A549 (cell line): ENCODE measurements at regions not wholly inside any gene's neighbourhood (a gene's known extent, or its start where the extent isn't known, plus 50 kb on each side); places are given as distances from the start of the nearest gene placed in this dataset.

Experiments used
- ATAC-seq, 2 experiments: fragments of 200-7000 bp in 1 of 2; fragments of >200 bp in 1 of 2; cut with Nextera tagmentation in 1 of 2; cut with Tn5 transposase in 1 of 2; 3 replicates each; pipeline versions ENCODE4 v1.8.0 to v1.9.1; 2018 to 2020; ENCODE audit warnings: mild to moderate bottlenecking in 1 of 2, moderate library complexity in 1 of 2
- CTCF ChIA-PET: fragments of 300-600 bp; sonication (Branson Sonifier 250); formaldehyde crosslinking; extraction: SDS; loops from one replicate; lab custom pipeline; 2021; ENCODE audit warnings: antibody characterized with exemption, inconsistent platforms; lab: Yijun Ruan, JAX
- POLR2A ChIA-PET: fragments of 350-600 bp; formaldehyde crosslinking; extraction: SDS; loops from one replicate; lab custom pipeline; 2021; ENCODE audit warnings: antibody characterized with exemption, inconsistent platforms; lab: Yijun Ruan, JAX
- DNase-seq, 2 experiments: peaks; one replicate each; pipeline versions ENCODE4 v3.0.0 to v3.0.0-alpha.2; 2011 to 2016; ENCODE audit warnings: low read depth in 1 of 2, low spot score in 1 of 2
- FAIRE-seq: peaks from 2 replicates; lab custom pipeline; 2011; peaks lifted over from hg19 to GRCh38; lab: Jason Lieb, UNC
- H3K27ac ChIP-seq, 2 experiments: fragments of >200 bp; sonication (Bioruptor Twin); formaldehyde crosslinking; 3 replicates each; pipeline ENCODE4 v1.5.1; 2016 to 2017
- H3K4me1 ChIP-seq: fragments of >200 bp; sonication (Bioruptor Twin); formaldehyde crosslinking; 3 replicates; pipeline ENCODE4 v1.6.1; 2016
- H3K4me2 ChIP-seq: fragments of >200 bp; sonication (Bioruptor Twin); formaldehyde crosslinking; 3 replicates; pipeline ENCODE4 v1.6.1; 2016
- H3K4me3 ChIP-seq: fragments of >200 bp; sonication (Bioruptor Twin); formaldehyde crosslinking; 3 replicates; pipeline ENCODE4 v1.5.1; 2016
- H3K9me3 ChIP-seq: fragments of >200 bp; sonication (Bioruptor Twin); formaldehyde crosslinking; 3 replicates; pipeline ENCODE4 v1.6.1; 2016
- CBX2 ChIP-seq: fragments of 200-600 bp; sonication (generic); IDR thresholded peaks from 2 replicates; pipeline ENCODE4 v1.6.1; 2016; ENCODE audit warnings: low read depth, mild to moderate bottlenecking, borderline replicate concordance
- CHD4 ChIP-seq: fragments of 200-600 bp; sonication (generic); IDR thresholded peaks from 2 replicates; pipeline ENCODE4 v1.6.1; 2016; ENCODE audit warnings: antibody characterized with exemption, mild to moderate bottlenecking, borderline replicate concordance
- EHF ChIP-seq: fragments of 250-450 bp; sonication (Bioruptor Pico); IDR thresholded peaks from 2 replicates; pipeline ENCODE4 v1.5.0; 2020; ENCODE audit warnings: mild to moderate bottlenecking
- FOSL2 ChIP-seq, 2 experiments: fragments of 450-650 bp in 1 of 2; fragments of >200 bp in 1 of 2; sonication (Bioruptor Twin) in 1 of 2; formaldehyde crosslinking; IDR thresholded peaks; 2 replicates each; pipeline versions ENCODE4 v1.5.0 to v1.6.1; 2016 to 2020; ENCODE audit warnings: mild to moderate bottlenecking in 1 of 2, moderate library complexity in 1 of 2
- HDAC2 ChIP-seq: fragments of 200-600 bp; sonication (generic); IDR thresholded peaks from 2 replicates; pipeline ENCODE4 v1.6.1; 2016
- HOXB5 ChIP-seq: fragments of 250-450 bp; sonication (Bioruptor Pico); IDR thresholded peaks from 2 replicates; pipeline ENCODE4 v1.5.0; 2020; ENCODE audit warnings: mild to moderate bottlenecking, moderate library complexity
- JUNB ChIP-seq: fragments of >200 bp; sonication (Bioruptor Twin); formaldehyde crosslinking; IDR thresholded peaks from 2 replicates; pipeline ENCODE4 v1.6.1; 2016
- KDM1A ChIP-seq: fragments of 200-600 bp; sonication (generic); IDR thresholded peaks from 2 replicates; pipeline ENCODE4 v1.6.1; 2016; ENCODE audit warnings: low read depth, mild to moderate bottlenecking
- MYC ChIP-seq: IDR thresholded peaks from 2 replicates; pipeline ENCODE4 v1.6.1; 2012; ENCODE audit warnings: mild to moderate bottlenecking, inconsistent platforms, low read length, improper control_type of control experiment, borderline replicate concordance
- NR3C1 ChIP-seq: fragments of >200 bp; sonication (Bioruptor Twin); formaldehyde crosslinking; IDR thresholded peaks from 3 replicates; pipeline ENCODE4 v1.6.1; 2017
- POLR2AphosphoS2 ChIP-seq: conservative IDR thresholded peaks from 2 replicates; pipeline ENCODE4 v1.6.1; 2012; ENCODE audit warnings: low read length, improper control_type of control experiment, inconsistent platforms
- RARB ChIP-seq: fragments of 250-450 bp; sonication (Bioruptor Pico); IDR thresholded peaks from 2 replicates; pipeline ENCODE4 v1.8.0; 2021; ENCODE audit warnings: mild to moderate bottlenecking, moderate library complexity
- RCOR1 ChIP-seq: fragments of 150-350 bp; IDR thresholded peaks from 2 replicates; pipeline ENCODE4 v1.6.1; 2014; ENCODE audit warnings: antibody characterized with exemption, low read length, low read depth
- RFX5 ChIP-seq: fragments of 450-650 bp; IDR thresholded peaks from 2 replicates; pipeline ENCODE4 v1.7.1; 2014; ENCODE audit warnings: antibody characterized with exemption, mild to moderate bottlenecking, moderate library complexity
- SMC3 ChIP-seq: fragments of >200 bp; sonication (Bioruptor Twin); formaldehyde crosslinking; IDR thresholded peaks from 3 replicates; pipeline ENCODE4 v1.6.1; 2018; ENCODE audit warnings: inconsistent platforms
- SREBF2 ChIP-seq: fragments of 450-650 bp; IDR thresholded peaks from 2 replicates; pipeline ENCODE4 v1.6.1; 2014; ENCODE audit warnings: mild to moderate bottlenecking, moderate library complexity
- TP53 ChIP-seq: fragments of 250-450 bp; sonication (Bioruptor Pico); IDR thresholded peaks from 2 replicates; pipeline ENCODE4 v1.5.0; 2021; ENCODE audit warnings: mild to moderate bottlenecking, moderate library complexity
- ZC3H11A ChIP-seq: fragments of 450-650 bp; IDR thresholded peaks from 2 replicates; pipeline ENCODE4 v1.6.1; 2014; ENCODE audit warnings: antibody characterized with exemption, mild to moderate bottlenecking
- ZNF302 ChIP-seq: fragments of 250-450 bp; sonication (Bioruptor Pico); IDR thresholded peaks from 2 replicates; pipeline ENCODE4 v1.9.0; 2021; ENCODE audit warnings: inconsistent platforms, mild to moderate bottlenecking, moderate library complexity
- WGBS: methylation state at CpG from one replicate; pipeline ENCODE4 v1.1.6; 2017; ENCODE audit errors: missing lambda C conversion rate; 5-methylcytosine and 5-hydroxymethylcytosine counted together
- TF ChIP-seq, protein P1 (sequence below): fragments of 200-600 bp; sonication (generic); IDR thresholded peaks from 2 replicates; pipeline ENCODE4 v1.6.1; 2016; ENCODE audit warnings: antibody characterized with exemption, mild to moderate bottlenecking, moderate library complexity
- TF ChIP-seq, protein P2 (sequence below): fragments of >200 bp; sonication (Bioruptor Twin); formaldehyde crosslinking; IDR thresholded peaks from 2 replicates; pipeline ENCODE4 v1.6.1; 2016
- TF ChIP-seq, protein P3 (sequence below): fragments of 450-650 bp; IDR thresholded peaks from 2 replicates; pipeline ENCODE4 v1.6.1; 2014; ENCODE audit warnings: antibody characterized with exemption
- TF ChIP-seq, protein P4 (sequence below): fragments of 250-450 bp; sonication (Bioruptor Pico); IDR thresholded peaks from 2 replicates; pipeline ENCODE4 v1.5.0; 2020; ENCODE audit warnings: low read depth, mild to moderate bottlenecking, moderate library complexity
- TF ChIP-seq, protein P5 (sequence below): fragments of >200 bp; sonication (Bioruptor Twin); formaldehyde crosslinking; IDR thresholded peaks from 3 replicates; pipeline ENCODE4 v1.5.1; 2016

DNA sequence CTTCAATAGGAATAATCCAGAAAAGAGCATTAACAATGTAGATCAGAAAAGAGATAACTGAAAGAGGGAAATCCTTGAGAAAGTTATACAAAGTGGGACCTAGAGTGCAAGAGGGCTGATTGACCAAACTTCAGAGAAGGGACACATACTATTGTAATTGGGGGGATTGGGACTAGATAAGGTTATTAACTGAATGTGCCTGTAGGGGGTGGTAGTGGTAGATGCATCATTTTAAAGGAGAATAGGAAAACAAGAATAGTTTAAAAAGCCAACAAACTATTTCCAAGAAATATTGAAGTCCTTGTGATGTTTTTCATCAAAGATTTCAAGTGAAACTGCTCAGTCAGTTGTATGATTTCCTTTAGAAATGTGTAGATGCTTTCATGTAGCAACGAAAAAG, 468.5 kb downstream of the TAF11L14 start:
- Histone ChIP-seq H3K27ac (no peak overlapping the region), H3K9me3 (no peaks in the 10 kb centered on the region), H3K4me2 (no peak overlapping the region), H3K4me1 (no peaks in the 10 kb centered on the region), H3K4me3 (no peak overlapping the region)
- ChIA-PET CTCF (no interaction called here), POLR2A (no interaction called here)
- no peak for FAIRE-seq
- no peak for DNase-seq
- TF ChIP-seq CBX2 (no peak), EHF (no peak), KDM1A (no peak), ZC3H11A (no peak), SREBF2 (no peak)
- TF ChIP-seq, protein P1, sequence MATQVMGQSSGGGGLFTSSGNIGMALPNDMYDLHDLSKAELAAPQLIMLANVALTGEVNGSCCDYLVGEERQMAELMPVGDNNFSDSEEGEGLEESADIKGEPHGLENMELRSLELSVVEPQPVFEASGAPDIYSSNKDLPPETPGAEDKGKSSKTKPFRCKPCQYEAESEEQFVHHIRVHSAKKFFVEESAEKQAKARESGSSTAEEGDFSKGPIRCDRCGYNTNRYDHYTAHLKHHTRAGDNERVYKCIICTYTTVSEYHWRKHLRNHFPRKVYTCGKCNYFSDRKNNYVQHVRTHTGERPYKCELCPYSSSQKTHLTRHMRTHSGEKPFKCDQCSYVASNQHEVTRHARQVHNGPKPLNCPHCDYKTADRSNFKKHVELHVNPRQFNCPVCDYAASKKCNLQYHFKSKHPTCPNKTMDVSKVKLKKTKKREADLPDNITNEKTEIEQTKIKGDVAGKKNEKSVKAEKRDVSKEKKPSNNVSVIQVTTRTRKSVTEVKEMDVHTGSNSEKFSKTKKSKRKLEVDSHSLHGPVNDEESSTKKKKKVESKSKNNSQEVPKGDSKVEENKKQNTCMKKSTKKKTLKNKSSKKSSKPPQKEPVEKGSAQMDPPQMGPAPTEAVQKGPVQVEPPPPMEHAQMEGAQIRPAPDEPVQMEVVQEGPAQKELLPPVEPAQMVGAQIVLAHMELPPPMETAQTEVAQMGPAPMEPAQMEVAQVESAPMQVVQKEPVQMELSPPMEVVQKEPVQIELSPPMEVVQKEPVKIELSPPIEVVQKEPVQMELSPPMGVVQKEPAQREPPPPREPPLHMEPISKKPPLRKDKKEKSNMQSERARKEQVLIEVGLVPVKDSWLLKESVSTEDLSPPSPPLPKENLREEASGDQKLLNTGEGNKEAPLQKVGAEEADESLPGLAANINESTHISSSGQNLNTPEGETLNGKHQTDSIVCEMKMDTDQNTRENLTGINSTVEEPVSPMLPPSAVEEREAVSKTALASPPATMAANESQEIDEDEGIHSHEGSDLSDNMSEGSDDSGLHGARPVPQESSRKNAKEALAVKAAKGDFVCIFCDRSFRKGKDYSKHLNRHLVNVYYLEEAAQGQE: no peak
- TF ChIP-seq, protein P2, sequence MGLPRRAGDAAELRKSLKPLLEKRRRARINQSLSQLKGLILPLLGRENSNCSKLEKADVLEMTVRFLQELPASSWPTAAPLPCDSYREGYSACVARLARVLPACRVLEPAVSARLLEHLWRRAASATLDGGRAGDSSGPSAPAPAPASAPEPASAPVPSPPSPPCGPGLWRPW: no peak
- TF ChIP-seq, protein P3, sequence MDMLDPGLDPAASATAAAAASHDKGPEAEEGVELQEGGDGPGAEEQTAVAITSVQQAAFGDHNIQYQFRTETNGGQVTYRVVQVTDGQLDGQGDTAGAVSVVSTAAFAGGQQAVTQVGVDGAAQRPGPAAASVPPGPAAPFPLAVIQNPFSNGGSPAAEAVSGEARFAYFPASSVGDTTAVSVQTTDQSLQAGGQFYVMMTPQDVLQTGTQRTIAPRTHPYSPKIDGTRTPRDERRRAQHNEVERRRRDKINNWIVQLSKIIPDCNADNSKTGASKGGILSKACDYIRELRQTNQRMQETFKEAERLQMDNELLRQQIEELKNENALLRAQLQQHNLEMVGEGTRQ: no peak
- TF ChIP-seq, all 56 proteins: peak for 0
- 2% methylated on average over 1 of the region's 1 CpG for WGBS
- ATAC-seq: no peak

DNA sequence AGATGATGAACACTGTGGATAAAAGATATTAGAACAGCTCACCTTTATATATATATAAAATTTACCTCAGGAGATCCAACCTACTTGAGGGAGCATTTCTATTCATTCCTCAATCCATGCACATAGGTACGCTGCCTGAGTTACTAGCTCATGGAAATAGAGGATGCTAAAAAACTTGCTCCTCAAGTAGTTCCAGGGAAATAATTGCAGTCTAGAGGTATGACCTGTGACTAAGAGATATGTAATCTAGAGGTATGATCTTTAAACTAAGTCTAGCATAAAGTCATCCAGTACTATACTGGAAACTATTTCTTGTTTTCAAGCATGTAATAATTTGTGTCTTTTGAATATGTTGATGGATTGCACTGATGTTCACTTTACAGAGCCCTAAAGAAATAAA, 471.2 kb downstream of the TAF11L14 start:
- no peak overlapping the region for H3K27ac ChIP-seq
- H3K9me3 ChIP-seq: no peaks in the 10 kb centered on the region
- WGBS: 76% methylated on average over 1 of the region's 1 CpG
- H3K4me3 ChIP-seq: no peak overlapping the region
- H3K4me2 ChIP-seq: no peak overlapping the region
- ATAC-seq (no peak), FAIRE-seq (no peak), DNase-seq (no peak)
- TF ChIP-seq CHD4 (no peak), MYC (no peak), HDAC2 (no peak), TP53 (CRISPR knock-in tag) (no peak), ZC3H11A (no peak), POLR2AphosphoS2 (no peak), SMC3 (no peak), FOSL2 (IDR thresholded peaks at IDR 0.05) (no peak), FOSL2 (CRISPR knock-in tag; IDR thresholded peaks at IDR 0.05) (no peak), KDM1A (no peak), JUNB (no peak), CBX2 (no peak), RFX5 (no peak)
- TF ChIP-seq, protein P4, sequence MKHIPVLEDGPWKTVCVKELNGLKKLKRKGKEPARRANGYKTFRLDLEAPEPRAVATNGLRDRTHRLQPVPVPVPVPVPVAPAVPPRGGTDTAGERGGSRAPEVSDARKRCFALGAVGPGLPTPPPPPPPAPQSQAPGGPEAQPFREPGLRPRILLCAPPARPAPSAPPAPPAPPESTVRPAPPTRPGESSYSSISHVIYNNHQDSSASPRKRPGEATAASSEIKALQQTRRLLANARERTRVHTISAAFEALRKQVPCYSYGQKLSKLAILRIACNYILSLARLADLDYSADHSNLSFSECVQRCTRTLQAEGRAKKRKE: no peak
- ChIA-PET CTCF (interaction anchor here (0.6 kb wide), 1 partner anchor 11 kb away, joined by 3 read pairs; no protein-coding TSS in a partner anchor), POLR2A (no interaction called here)
- H3K4me1 ChIP-seq: no peaks in the 10 kb centered on the region

DNA sequence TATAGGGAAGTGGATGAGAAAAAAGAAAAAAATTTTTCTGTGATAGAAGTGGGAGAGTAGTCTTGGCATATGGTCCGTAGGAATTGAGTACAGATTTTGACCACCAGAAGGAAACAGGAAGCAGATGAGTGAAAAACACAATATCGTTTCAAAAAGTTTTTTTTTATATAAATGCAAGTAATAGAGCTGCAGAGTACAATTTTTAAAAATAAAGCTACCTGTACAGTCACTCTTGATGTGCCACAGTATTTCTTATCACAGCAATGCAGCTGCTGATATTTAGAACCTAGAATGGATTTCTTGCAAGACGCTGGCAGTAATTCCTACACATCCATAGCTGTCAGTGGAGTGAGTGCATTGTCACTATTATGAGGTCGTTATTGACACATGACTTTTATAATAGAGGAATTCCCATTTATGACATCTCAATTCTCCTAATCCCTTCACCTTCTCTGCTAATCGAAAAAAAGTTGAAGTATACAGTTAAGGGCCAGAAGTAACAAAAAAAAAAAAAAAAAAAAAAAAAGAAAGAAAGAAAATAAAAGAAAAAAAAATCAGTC, 477.7 kb downstream of the TAF11L14 start:
- H3K4me2 ChIP-seq: peak overlapping the region; percentile 37
- no peaks in the 10 kb centered on the region for H3K9me3 ChIP-seq
- DNase-seq: no peak
- CTCF ChIA-PET: interaction anchor here (1.9 to 3.9 kb wide), 2 partner anchors 447 to 896 kb away, joined by 3 to 50 read pairs; partner anchors contain the start of gene BASP1
- ATAC-seq: no peak
- H3K4me1 ChIP-seq: peaks cover 23% of the 10 kb centered on the region
- peak overlapping the region; percentile 13 to 30; a peak in 3 of 6 replicates for H3K27ac ChIP-seq
- POLR2A ChIA-PET: no interaction called here
- no peak for FAIRE-seq
- H3K4me3 ChIP-seq: no peak overlapping the region
- 56% methylated on average over 5 of the region's 5 CpGs for WGBS
- no peak for TF ChIP-seq CHD4
- no peak for TF ChIP-seq HOXB5
- no peak for TF ChIP-seq ZNF302 (CRISPR knock-in tag)
- TF ChIP-seq SMC3: no peak
- TF ChIP-seq RFX5: no peak
- TF ChIP-seq RCOR1: no peak
- TF ChIP-seq, protein P3: no peak
- no peak for TF ChIP-seq NR3C1
- TF ChIP-seq RARB (CRISPR knock-in tag): no peak
- TF ChIP-seq, protein P5, sequence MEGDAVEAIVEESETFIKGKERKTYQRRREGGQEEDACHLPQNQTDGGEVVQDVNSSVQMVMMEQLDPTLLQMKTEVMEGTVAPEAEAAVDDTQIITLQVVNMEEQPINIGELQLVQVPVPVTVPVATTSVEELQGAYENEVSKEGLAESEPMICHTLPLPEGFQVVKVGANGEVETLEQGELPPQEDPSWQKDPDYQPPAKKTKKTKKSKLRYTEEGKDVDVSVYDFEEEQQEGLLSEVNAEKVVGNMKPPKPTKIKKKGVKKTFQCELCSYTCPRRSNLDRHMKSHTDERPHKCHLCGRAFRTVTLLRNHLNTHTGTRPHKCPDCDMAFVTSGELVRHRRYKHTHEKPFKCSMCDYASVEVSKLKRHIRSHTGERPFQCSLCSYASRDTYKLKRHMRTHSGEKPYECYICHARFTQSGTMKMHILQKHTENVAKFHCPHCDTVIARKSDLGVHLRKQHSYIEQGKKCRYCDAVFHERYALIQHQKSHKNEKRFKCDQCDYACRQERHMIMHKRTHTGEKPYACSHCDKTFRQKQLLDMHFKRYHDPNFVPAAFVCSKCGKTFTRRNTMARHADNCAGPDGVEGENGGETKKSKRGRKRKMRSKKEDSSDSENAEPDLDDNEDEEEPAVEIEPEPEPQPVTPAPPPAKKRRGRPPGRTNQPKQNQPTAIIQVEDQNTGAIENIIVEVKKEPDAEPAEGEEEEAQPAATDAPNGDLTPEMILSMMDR: no peak
